ENCODE measurements at regions not wholly inside any gene's neighbourhood (a gene's known extent, or its start where the extent isn't known, plus 50 kb on each side); places are given as distances from the start of the nearest gene placed in this dataset.

DNA sequence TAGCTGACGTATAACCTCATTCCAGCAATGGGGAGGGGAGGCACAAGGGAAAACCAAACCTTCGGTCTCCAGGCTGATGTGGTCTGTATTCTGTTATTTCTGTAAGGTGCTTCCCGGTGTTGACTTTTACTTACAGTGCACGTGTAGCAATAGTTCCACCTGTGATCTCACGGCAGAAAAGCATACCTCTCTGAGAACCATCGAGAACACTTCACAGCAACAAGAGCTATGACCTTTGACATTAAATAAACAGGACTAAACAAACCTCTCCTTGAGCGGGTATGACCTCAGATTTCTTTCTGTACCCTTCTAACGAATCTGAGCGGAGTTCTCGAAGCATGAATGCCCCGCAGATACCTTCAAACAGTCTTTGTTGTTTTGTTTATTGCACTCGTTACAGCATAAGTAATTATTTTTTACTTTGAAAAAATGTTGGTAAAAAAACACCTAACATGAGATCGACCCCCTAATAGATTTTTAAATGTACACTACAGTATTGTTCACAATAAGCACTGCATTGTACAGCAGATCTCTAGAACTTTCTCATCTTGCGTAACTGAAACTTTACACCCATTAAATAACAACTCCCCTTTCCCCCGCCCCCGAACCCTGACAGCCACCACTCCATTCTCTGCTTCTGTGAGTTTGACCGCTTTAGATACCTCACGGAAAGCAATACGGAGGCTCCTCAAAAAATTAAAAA is 282.3 kb downstream of the GATA3 start:
- TF ChIP-seq SNAI2 (CRISPR knock-in tag; IDR thresholded peaks at IDR 0.05), result no peak
- TF ChIP-seq ZNF8 (CRISPR knock-in tag; IDR thresholded peaks at IDR 0.05), result no peak
- TF ChIP-seq ZC3H10 (CRISPR knock-in tag; IDR thresholded peaks at IDR 0.05), result no peak
- TF ChIP-seq ISL1 (CRISPR knock-in tag; IDR thresholded peaks at IDR 0.05), result no peak
- TF ChIP-seq, protein P1, sequence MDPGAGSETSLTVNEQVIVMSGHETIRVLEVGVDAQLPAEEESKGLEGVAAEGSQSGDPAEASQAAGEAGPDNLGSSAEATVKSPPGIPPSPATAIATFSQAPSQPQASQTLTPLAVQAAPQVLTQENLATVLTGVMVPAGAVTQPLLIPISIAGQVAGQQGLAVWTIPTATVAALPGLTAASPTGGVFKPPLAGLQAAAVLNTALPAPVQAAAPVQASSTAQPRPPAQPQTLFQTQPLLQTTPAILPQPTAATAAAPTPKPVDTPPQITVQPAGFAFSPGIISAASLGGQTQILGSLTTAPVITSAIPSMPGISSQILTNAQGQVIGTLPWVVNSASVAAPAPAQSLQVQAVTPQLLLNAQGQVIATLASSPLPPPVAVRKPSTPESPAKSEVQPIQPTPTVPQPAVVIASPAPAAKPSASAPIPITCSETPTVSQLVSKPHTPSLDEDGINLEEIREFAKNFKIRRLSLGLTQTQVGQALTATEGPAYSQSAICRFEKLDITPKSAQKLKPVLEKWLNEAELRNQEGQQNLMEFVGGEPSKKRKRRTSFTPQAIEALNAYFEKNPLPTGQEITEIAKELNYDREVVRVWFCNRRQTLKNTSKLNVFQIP (CRISPR knock-in tag; IDR thresholded peaks at IDR 0.05; ENCODE audit: borderline replicate concordance, low read depth), result no peak
- TF ChIP-seq CSDC2 (CRISPR knock-in tag; IDR thresholded peaks at IDR 0.05), result no peak
- TF ChIP-seq RARB (CRISPR knock-in tag; IDR thresholded peaks at IDR 0.05), result no peak
- no peak for TF ChIP-seq OSR1 (CRISPR knock-in tag; IDR thresholded peaks at IDR 0.05)
- TF ChIP-seq GLIS3 (CRISPR knock-in tag; IDR thresholded peaks at IDR 0.05), result no peak
- TF ChIP-seq, protein P2, sequence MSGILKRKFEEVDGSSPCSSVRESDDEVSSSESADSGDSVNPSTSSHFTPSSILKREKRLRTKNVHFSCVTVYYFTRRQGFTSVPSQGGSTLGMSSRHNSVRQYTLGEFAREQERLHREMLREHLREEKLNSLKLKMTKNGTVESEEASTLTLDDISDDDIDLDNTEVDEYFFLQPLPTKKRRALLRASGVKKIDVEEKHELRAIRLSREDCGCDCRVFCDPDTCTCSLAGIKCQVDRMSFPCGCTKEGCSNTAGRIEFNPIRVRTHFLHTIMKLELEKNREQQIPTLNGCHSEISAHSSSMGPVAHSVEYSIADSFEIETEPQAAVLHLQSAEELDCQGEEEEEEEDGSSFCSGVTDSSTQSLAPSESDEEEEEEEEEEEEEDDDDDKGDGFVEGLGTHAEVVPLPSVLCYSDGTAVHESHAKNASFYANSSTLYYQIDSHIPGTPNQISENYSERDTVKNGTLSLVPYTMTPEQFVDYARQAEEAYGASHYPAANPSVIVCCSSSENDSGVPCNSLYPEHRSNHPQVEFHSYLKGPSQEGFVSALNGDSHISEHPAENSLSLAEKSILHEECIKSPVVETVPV (CRISPR knock-in tag; IDR thresholded peaks at IDR 0.05), result no peak
- no peak for TF ChIP-seq TCF4 (CRISPR knock-in tag; IDR thresholded peaks at IDR 0.05; ENCODE audit: borderline replicate concordance)
- TF ChIP-seq PPARA (CRISPR knock-in tag; IDR thresholded peaks at IDR 0.05; ENCODE audit: borderline replicate concordance), result no peak
- no peak for TF ChIP-seq TSHZ2 (CRISPR knock-in tag; IDR thresholded peaks at IDR 0.05)
- no peak for TF ChIP-seq ZNF565 (CRISPR knock-in tag; conservative IDR thresholded peaks at IDR 0.05; ENCODE audit: low read depth)
- TF ChIP-seq, protein P3, sequence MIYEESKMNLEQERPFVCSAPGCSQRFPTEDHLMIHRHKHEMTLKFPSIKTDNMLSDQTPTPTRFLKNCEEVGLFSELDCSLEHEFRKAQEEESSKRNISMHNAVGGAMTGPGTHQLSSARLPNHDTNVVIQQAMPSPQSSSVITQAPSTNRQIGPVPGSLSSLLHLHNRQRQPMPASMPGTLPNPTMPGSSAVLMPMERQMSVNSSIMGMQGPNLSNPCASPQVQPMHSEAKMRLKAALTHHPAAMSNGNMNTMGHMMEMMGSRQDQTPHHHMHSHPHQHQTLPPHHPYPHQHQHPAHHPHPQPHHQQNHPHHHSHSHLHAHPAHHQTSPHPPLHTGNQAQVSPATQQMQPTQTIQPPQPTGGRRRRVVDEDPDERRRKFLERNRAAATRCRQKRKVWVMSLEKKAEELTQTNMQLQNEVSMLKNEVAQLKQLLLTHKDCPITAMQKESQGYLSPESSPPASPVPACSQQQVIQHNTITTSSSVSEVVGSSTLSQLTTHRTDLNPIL (CRISPR knock-in tag; IDR thresholded peaks at IDR 0.05; ENCODE audit: low read depth), result no peak
- no peak for ATAC-seq

- ATAC-seq, result no peak
- TF ChIP-seq CSDC2 (CRISPR knock-in tag; IDR thresholded peaks at IDR 0.05), result no peak
- TF ChIP-seq PATZ1 (CRISPR knock-in tag; IDR thresholded peaks at IDR 0.05; ENCODE audit: borderline replicate concordance), result no peak
- TF ChIP-seq ARNTL (CRISPR knock-in tag; IDR thresholded peaks at IDR 0.05; ENCODE audit: borderline replicate concordance, low read depth), result no peak
- no peak for TF ChIP-seq ISL1 (CRISPR knock-in tag; IDR thresholded peaks at IDR 0.05)
- no peak for TF ChIP-seq PPARA (CRISPR knock-in tag; IDR thresholded peaks at IDR 0.05; ENCODE audit: borderline replicate concordance)
- no peak for TF ChIP-seq BACH2 (CRISPR knock-in tag; IDR thresholded peaks at IDR 0.05; ENCODE audit: borderline replicate concordance)
- TF ChIP-seq ZNF565 (CRISPR knock-in tag; conservative IDR thresholded peaks at IDR 0.05; ENCODE audit: low read depth), result no peak
- TF ChIP-seq, protein P3 (CRISPR knock-in tag; IDR thresholded peaks at IDR 0.05; ENCODE audit: low read depth), result no peak
- TF ChIP-seq ESRRG (CRISPR knock-in tag; IDR thresholded peaks at IDR 0.05), result no peak
- TF ChIP-seq OSR1 (CRISPR knock-in tag; IDR thresholded peaks at IDR 0.05), result no peak
- no peak for TF ChIP-seq ZC3H10 (CRISPR knock-in tag; IDR thresholded peaks at IDR 0.05)
- no peak for TF ChIP-seq SNAI2 (CRISPR knock-in tag; IDR thresholded peaks at IDR 0.05)
- no peak for TF ChIP-seq TSHZ2 (CRISPR knock-in tag; IDR thresholded peaks at IDR 0.05)
- TF ChIP-seq RARB (CRISPR knock-in tag; IDR thresholded peaks at IDR 0.05), result no peak
- no peak for TF ChIP-seq TCF4 (CRISPR knock-in tag; IDR thresholded peaks at IDR 0.05; ENCODE audit: borderline replicate concordance)
- no peak for TF ChIP-seq GLIS3 (CRISPR knock-in tag; IDR thresholded peaks at IDR 0.05)
- no peak for TF ChIP-seq ZNF70 (CRISPR knock-in tag; IDR thresholded peaks at IDR 0.05)
- TF ChIP-seq, protein P1 (CRISPR knock-in tag; IDR thresholded peaks at IDR 0.05; ENCODE audit: borderline replicate concordance, low read depth), result no peak
- TF ChIP-seq TOX (CRISPR knock-in tag; IDR thresholded peaks at IDR 0.05; ENCODE audit: borderline replicate concordance), result no peak
Observed at GRCh38 chr10:8337332-8337651, 282.8 kb downstream of the GATA3 start.
